GM23338 (cell line): ENCODE measurements at regions not wholly inside any gene's neighbourhood (a gene's known extent, or its start where the extent isn't known, plus 50 kb on each side); places are given as distances from the start of the nearest gene placed in this dataset.

Experiments used
- ATAC-seq: fragments of 200-7000 bp; cut with Tn5 transposase; 3 replicates; pipeline ENCODE4 v1.9.1; 2020
- DNase-seq: peaks from one replicate; pipeline ENCODE4 v3.0.0-alpha.2; 2015; ENCODE audit warnings: low spot score
- H2AFZ ChIP-seq: fragments of 200-600 bp; sonication (generic); 2 replicates; pipeline ENCODE4 v1.8.0; 2016; ENCODE audit warnings: antibody characterized with exemption, mild to moderate bottlenecking, moderate library complexity
- H3F3A ChIP-seq: fragments of 200-600 bp; sonication (generic); replicated peaks from 2 replicates; pipeline ENCODE4 v1.8.0; 2017; ENCODE audit warnings: antibody characterized with exemption, mixed run types, low read depth
- H3K27ac ChIP-seq: fragments of 200-600 bp; sonication (generic); 2 replicates; pipeline ENCODE4 v1.6.1; 2016; ENCODE audit warnings: low read depth
- H3K27me3 ChIP-seq: fragments of 200-600 bp; sonication (generic); 2 replicates; pipeline ENCODE4 v1.8.0; 2016; ENCODE audit warnings: mild to moderate bottlenecking, mixed run types, moderate library complexity; ENCODE audit not compliant: insufficient read depth
- H3K36me3 ChIP-seq: fragments of 200-600 bp; sonication (generic); 2 replicates; pipeline ENCODE4 v1.8.0; 2016; ENCODE audit warnings: mild to moderate bottlenecking; ENCODE audit not compliant: insufficient read depth
- H3K4me1 ChIP-seq: fragments of 200-600 bp; sonication (generic); 2 replicates; pipeline ENCODE4 v1.8.0; 2016; ENCODE audit warnings: mild to moderate bottlenecking, moderate library complexity; ENCODE audit not compliant: insufficient read depth
- H3K4me2 ChIP-seq: fragments of 200-600 bp; sonication (generic); 2 replicates; pipeline ENCODE4 v1.7.1; 2017; ENCODE audit warnings: mixed run types
- H3K4me3 ChIP-seq: fragments of 200-600 bp; sonication (generic); 2 replicates; pipeline ENCODE4 v1.6.1; 2016; ENCODE audit warnings: mixed run types
- H3K79me2 ChIP-seq: fragments of 200-600 bp; sonication (generic); replicated peaks from 2 replicates; pipeline ENCODE4 v1.8.0; 2017; ENCODE audit warnings: mild to moderate bottlenecking; ENCODE audit not compliant: insufficient read depth
- H3K9me2 ChIP-seq: fragments of 200-600 bp; sonication (generic); 2 replicates; pipeline ENCODE4 v1.8.0; 2017; ENCODE audit not compliant: insufficient read depth
- H4K20me1 ChIP-seq: fragments of 200-600 bp; sonication (generic); replicated peaks from 2 replicates; pipeline ENCODE4 v1.8.0; 2017; ENCODE audit warnings: mild to moderate bottlenecking; ENCODE audit not compliant: insufficient read depth
- H3K27ac Mint-ChIP-seq: 2 replicates; pipeline ENCODE4 v1.8.0; 2020; ENCODE audit warnings: inconsistent platforms, mild to moderate bottlenecking, moderate library complexity, mixed read lengths
- H3K27me3 Mint-ChIP-seq: 3 replicates; pipeline ENCODE4 v1.8.0; 2022; ENCODE audit warnings: low read depth, mild to moderate bottlenecking, moderate library complexity, mixed read lengths, inconsistent platforms; ENCODE audit not compliant: insufficient read depth, poor library complexity
- H3K36me3 Mint-ChIP-seq: 3 replicates; pipeline ENCODE4 v1.8.0; 2021; ENCODE audit warnings: low read depth, mild to moderate bottlenecking, inconsistent platforms, moderate library complexity, mixed read lengths
- H3K4me1 Mint-ChIP-seq: 3 replicates; pipeline ENCODE4 v1.8.0; 2020; ENCODE audit warnings: mild to moderate bottlenecking, inconsistent platforms, mixed read lengths
- H3K4me3 Mint-ChIP-seq: 3 replicates; pipeline ENCODE4 v1.8.0; 2021; ENCODE audit warnings: moderate library complexity, mild to moderate bottlenecking, inconsistent platforms, mixed read lengths
- H3K9me3 Mint-ChIP-seq: 3 replicates; pipeline ENCODE4 v1.8.0; 2020; ENCODE audit warnings: moderate library complexity, mild to moderate bottlenecking, inconsistent platforms, mixed read lengths
- CREB1 ChIP-seq: fragments of 250-450 bp; sonication (Bioruptor Pico); IDR thresholded peaks from 2 replicates; pipeline ENCODE4 v1.5.0; 2020; ENCODE audit warnings: low read depth, mild to moderate bottlenecking, moderate library complexity
- EZH2 ChIP-seq: fragments of 200-600 bp; sonication (generic); IDR thresholded peaks from one replicate; pipeline ENCODE4 v1.8.0; 2017; ENCODE audit warnings: antibody characterized with exemption, mild to moderate bottlenecking, low read depth; ENCODE audit not compliant: unreplicated experiment
- EZH2phosphoT487 ChIP-seq: fragments of 200-600 bp; sonication (generic); IDR thresholded peaks from one replicate; pipeline ENCODE4 v1.8.1; 2018; ENCODE audit warnings: antibody characterized with exemption; ENCODE audit not compliant: unreplicated experiment
- JUNB ChIP-seq: IDR thresholded peaks from one replicate; pipeline ENCODE4 v1.6.1; 2016; ENCODE audit warnings: antibody characterized with exemption; ENCODE audit not compliant: unreplicated experiment
- NANOG ChIP-seq: IDR thresholded peaks from 2 replicates; pipeline ENCODE4 v1.6.1; 2016; ENCODE audit warnings: antibody characterized with exemption, borderline replicate concordance
- POLR2AphosphoS5 ChIP-seq: IDR thresholded peaks from 2 replicates; pipeline ENCODE4 v1.6.1; 2016; ENCODE audit warnings: antibody characterized with exemption, low read depth
- STAT1 ChIP-seq: IDR thresholded peaks from one replicate; pipeline ENCODE4 v1.6.1; 2016; ENCODE audit warnings: antibody characterized with exemption; ENCODE audit not compliant: unreplicated experiment
- ZNF114 ChIP-seq: fragments of 250-450 bp; sonication (Bioruptor Pico); IDR thresholded peaks from 2 replicates; pipeline ENCODE4 v1.5.0; 2020; ENCODE audit warnings: mild to moderate bottlenecking, moderate library complexity
- ZNF331 ChIP-seq: fragments of 250-450 bp; sonication (Bioruptor Pico); IDR thresholded peaks from 2 replicates; pipeline ENCODE4 v1.5.0; 2020; ENCODE audit warnings: low read depth, mild to moderate bottlenecking, moderate library complexity
- TF ChIP-seq, protein P1 (sequence below): IDR thresholded peaks from 2 replicates; pipeline ENCODE4 v1.6.1; 2016; ENCODE audit warnings: antibody characterized with exemption
- TF ChIP-seq, protein P2 (sequence below), 2 experiments: fragments of 200-600 bp in 1 of 2; sonication (generic) in 1 of 2; conservative IDR thresholded peaks; 2 replicates each; pipeline versions ENCODE4 v1.5.1 to v1.6.1; 2016 to 2017; ENCODE audit warnings: antibody characterized with exemption in 2 of 2, low read depth in 2 of 2, mild to moderate bottlenecking in 2 of 2, moderate library complexity in 1 of 2
- TF ChIP-seq, protein P3 (sequence below): IDR thresholded peaks from one replicate; pipeline ENCODE4 v1.6.1; 2018; ENCODE audit warnings: antibody characterized with exemption; ENCODE audit not compliant: unreplicated experiment
- TF ChIP-seq, protein P4 (sequence below): fragments of 250-450 bp; sonication (Bioruptor Pico); IDR thresholded peaks from 2 replicates; pipeline ENCODE4 v1.5.0; 2020; ENCODE audit warnings: mild to moderate bottlenecking, moderate library complexity

DNA sequence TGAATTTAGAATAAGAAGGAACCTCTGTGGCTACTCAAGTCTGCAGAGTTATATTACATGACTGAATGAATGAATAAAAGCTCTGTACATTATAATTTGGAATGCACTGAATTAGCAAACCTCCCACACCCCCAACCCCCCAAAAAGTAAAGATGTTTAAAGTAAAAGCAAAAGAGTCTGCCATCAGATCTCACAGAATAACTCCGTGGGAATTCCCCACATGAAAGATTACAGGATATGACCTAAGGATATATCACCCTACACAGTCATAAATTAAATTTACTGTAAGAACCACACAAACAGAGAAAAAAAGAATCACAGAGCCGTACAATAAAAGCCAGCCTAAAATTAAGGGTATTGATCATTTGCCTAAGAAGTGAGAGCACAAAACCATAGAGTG, 587.3 kb downstream of the PTPRC start:
- Histone ChIP-seq H3K4me2 (no peak overlapping the region), H3K4me3 (no peak overlapping the region), H3K27ac (no peak overlapping the region), H3K4me1 (no peaks in the 10 kb centered on the region), H3K27me3 (no peaks in the 10 kb centered on the region), H3K9me2 (no peaks in the 10 kb centered on the region), H3F3A (no peaks in the 10 kb centered on the region), H3K36me3 (no peaks in the 10 kb centered on the region), H3K79me2 (no peaks in the 10 kb centered on the region), H4K20me1 (no peaks in the 10 kb centered on the region), H2AFZ (no peak overlapping the region)
- no peak overlapping the region for H3K4me3 Mint-ChIP-seq
- DNase-seq (no peak), ATAC-seq (no peak)
- TF ChIP-seq, protein P1, sequence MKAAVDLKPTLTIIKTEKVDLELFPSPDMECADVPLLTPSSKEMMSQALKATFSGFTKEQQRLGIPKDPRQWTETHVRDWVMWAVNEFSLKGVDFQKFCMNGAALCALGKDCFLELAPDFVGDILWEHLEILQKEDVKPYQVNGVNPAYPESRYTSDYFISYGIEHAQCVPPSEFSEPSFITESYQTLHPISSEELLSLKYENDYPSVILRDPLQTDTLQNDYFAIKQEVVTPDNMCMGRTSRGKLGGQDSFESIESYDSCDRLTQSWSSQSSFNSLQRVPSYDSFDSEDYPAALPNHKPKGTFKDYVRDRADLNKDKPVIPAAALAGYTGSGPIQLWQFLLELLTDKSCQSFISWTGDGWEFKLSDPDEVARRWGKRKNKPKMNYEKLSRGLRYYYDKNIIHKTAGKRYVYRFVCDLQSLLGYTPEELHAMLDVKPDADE, result no peak
- TF ChIP-seq CREB1 (CRISPR knock-in tag) (no peak), STAT1 (no peak), ZNF331 (no peak), EZH2phosphoT487 (no peak), EZH2 (no peak), ZNF114 (CRISPR knock-in tag) (no peak), JUNB (no peak), NANOG (no peak), POLR2AphosphoS5 (no peak)
- TF ChIP-seq, protein P2, sequence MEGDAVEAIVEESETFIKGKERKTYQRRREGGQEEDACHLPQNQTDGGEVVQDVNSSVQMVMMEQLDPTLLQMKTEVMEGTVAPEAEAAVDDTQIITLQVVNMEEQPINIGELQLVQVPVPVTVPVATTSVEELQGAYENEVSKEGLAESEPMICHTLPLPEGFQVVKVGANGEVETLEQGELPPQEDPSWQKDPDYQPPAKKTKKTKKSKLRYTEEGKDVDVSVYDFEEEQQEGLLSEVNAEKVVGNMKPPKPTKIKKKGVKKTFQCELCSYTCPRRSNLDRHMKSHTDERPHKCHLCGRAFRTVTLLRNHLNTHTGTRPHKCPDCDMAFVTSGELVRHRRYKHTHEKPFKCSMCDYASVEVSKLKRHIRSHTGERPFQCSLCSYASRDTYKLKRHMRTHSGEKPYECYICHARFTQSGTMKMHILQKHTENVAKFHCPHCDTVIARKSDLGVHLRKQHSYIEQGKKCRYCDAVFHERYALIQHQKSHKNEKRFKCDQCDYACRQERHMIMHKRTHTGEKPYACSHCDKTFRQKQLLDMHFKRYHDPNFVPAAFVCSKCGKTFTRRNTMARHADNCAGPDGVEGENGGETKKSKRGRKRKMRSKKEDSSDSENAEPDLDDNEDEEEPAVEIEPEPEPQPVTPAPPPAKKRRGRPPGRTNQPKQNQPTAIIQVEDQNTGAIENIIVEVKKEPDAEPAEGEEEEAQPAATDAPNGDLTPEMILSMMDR (conservative IDR thresholded peaks at IDR 0.05; ENCODE audit: low read depth in 2 of 2), result no peak
- TF ChIP-seq, protein P3, sequence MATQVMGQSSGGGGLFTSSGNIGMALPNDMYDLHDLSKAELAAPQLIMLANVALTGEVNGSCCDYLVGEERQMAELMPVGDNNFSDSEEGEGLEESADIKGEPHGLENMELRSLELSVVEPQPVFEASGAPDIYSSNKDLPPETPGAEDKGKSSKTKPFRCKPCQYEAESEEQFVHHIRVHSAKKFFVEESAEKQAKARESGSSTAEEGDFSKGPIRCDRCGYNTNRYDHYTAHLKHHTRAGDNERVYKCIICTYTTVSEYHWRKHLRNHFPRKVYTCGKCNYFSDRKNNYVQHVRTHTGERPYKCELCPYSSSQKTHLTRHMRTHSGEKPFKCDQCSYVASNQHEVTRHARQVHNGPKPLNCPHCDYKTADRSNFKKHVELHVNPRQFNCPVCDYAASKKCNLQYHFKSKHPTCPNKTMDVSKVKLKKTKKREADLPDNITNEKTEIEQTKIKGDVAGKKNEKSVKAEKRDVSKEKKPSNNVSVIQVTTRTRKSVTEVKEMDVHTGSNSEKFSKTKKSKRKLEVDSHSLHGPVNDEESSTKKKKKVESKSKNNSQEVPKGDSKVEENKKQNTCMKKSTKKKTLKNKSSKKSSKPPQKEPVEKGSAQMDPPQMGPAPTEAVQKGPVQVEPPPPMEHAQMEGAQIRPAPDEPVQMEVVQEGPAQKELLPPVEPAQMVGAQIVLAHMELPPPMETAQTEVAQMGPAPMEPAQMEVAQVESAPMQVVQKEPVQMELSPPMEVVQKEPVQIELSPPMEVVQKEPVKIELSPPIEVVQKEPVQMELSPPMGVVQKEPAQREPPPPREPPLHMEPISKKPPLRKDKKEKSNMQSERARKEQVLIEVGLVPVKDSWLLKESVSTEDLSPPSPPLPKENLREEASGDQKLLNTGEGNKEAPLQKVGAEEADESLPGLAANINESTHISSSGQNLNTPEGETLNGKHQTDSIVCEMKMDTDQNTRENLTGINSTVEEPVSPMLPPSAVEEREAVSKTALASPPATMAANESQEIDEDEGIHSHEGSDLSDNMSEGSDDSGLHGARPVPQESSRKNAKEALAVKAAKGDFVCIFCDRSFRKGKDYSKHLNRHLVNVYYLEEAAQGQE, result no peak
- TF ChIP-seq, protein P4, sequence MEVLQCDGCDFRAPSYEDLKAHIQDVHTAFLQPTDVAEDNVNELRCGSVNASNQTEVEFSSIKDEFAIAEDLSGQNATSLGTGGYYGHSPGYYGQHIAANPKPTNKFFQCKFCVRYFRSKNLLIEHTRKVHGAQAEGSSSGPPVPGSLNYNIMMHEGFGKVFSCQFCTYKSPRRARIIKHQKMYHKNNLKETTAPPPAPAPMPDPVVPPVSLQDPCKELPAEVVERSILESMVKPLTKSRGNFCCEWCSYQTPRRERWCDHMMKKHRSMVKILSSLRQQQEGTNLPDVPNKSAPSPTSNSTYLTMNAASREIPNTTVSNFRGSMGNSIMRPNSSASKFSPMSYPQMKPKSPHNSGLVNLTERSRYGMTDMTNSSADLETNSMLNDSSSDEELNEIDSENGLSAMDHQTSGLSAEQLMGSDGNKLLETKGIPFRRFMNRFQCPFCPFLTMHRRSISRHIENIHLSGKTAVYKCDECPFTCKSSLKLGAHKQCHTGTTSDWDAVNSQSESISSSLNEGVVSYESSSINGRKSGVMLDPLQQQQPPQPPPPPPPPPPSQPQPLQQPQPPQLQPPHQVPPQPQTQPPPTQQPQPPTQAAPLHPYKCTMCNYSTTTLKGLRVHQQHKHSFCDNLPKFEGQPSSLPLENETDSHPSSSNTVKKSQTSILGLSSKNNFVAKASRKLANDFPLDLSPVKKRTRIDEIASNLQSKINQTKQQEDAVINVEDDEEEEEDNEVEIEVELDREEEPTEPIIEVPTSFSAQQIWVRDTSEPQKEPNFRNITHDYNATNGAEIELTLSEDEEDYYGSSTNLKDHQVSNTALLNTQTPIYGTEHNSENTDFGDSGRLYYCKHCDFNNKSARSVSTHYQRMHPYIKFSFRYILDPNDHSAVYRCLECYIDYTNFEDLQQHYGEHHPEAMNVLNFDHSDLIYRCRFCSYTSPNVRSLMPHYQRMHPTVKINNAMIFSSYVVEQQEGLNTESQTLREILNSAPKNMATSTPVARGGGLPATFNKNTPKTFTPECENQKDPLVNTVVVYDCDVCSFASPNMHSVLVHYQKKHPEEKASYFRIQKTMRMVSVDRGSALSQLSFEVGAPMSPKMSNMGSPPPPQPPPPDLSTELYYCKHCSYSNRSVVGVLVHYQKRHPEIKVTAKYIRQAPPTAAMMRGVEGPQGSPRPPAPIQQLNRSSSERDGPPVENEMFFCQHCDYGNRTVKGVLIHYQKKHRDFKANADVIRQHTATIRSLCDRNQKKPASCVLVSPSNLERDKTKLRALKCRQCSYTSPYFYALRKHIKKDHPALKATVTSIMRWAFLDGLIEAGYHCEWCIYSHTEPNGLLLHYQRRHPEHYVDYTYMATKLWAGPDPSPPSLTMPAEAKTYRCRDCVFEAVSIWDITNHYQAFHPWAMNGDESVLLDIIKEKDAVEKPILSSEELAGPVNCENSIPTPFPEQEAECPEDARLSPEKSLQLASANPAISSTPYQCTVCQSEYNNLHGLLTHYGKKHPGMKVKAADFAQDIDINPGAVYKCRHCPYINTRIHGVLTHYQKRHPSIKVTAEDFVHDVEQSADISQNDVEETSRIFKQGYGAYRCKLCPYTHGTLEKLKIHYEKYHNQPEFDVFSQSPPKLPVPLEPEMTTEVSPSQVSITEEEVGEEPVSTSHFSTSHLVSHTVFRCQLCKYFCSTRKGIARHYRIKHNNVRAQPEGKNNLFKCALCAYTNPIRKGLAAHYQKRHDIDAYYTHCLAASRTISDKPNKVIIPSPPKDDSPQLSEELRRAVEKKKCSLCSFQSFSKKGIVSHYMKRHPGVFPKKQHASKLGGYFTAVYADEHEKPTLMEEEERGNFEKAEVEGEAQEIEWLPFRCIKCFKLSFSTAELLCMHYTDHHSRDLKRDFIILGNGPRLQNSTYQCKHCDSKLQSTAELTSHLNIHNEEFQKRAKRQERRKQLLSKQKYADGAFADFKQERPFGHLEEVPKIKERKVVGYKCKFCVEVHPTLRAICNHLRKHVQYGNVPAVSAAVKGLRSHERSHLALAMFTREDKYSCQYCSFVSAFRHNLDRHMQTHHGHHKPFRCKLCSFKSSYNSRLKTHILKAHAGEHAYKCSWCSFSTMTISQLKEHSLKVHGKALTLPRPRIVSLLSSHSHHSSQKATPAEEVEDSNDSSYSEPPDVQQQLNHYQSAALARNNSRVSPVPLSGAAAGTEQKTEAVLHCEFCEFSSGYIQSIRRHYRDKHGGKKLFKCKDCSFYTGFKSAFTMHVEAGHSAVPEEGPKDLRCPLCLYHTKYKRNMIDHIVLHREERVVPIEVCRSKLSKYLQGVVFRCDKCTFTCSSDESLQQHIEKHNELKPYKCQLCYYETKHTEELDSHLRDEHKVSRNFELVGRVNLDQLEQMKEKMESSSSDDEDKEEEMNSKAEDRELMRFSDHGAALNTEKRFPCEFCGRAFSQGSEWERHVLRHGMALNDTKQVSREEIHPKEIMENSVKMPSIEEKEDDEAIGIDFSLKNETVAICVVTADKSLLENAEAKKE (CRISPR knock-in tag), result no peak
- peaks cover 2% of the 10 kb centered on the region for H3K27me3 Mint-ChIP-seq
- H3K36me3 Mint-ChIP-seq, result no peaks in the 10 kb centered on the region
- H3K9me3 Mint-ChIP-seq, result no peaks in the 10 kb centered on the region
- H3K4me1 Mint-ChIP-seq, result peaks cover 4% of the 10 kb centered on the region; the same call in 1 of the 3 replicates
- H3K27ac Mint-ChIP-seq, result no peak overlapping the region; the same call in 1 of the 2 replicates
